Pancreas (tissue), 10 donors: ENCODE measurements at regions not wholly inside any gene's neighbourhood (a gene's known extent, or its start where the extent isn't known, plus 50 kb on each side); places are given as distances from the start of the nearest gene placed in this dataset.
A peak's percentile ranks its signal among the peaks of the same experiment; 100 is the strongest.

Experiments
- ATAC-seq, 4 donors: fragments of 200-7000 bp; cut with Tn5 transposase; one replicate each; pipeline versions ENCODE4 v1.8.0 to v1.9.1; 2020; ENCODE audit warnings: mild to moderate bottlenecking in 4 of 4, moderate library complexity in 4 of 4
- DNase-seq, 6 donors: peaks; one replicate each; pipeline ENCODE4 v3.0.0-alpha.2; 2020
- FAIRE-seq: peaks from 2 replicates; lab custom pipeline; 2012; peaks lifted over from hg19 to GRCh38; lab: Jason Lieb, UNC
- H3K27ac ChIP-seq, 4 donors: fragments of 200-600 bp; sonication (generic); 1 replicate in 3 of 4; 2 replicates in 1 of 4; pipeline versions ENCODE4 v1.5.0 to v1.8.0; 2020
- H3K27me3 ChIP-seq, 4 donors: fragments of 200-600 bp; one replicate each; pipeline ENCODE4 v1.8.0; 2021
- H3K36me3 ChIP-seq, 3 donors: fragments of 200-600 bp; sonication (generic) in 1 of 3; one replicate each; pipeline versions ENCODE4 v1.5.0 to v1.8.0; 2020 to 2021
- H3K4me1 ChIP-seq, 3 donors: fragments of 200-600 bp; one replicate each; pipeline ENCODE4 v1.8.0; 2021
- H3K4me3 ChIP-seq, 4 donors: fragments of 200-600 bp; sonication (generic) in 2 of 4; one replicate each; pipeline versions ENCODE4 v1.5.0 to v1.8.0; 2020 to 2021
- H3K9me3 ChIP-seq, 4 donors: fragments of 200-600 bp; one replicate each; pipeline ENCODE4 v1.8.0; 2021
- CTCF ChIP-seq, 4 donors: fragments of 200-600 bp; sonication (generic) in 3 of 4; IDR thresholded peaks; one replicate each; pipeline versions ENCODE4 v1.5.0 to v1.8.0; 2021; ENCODE audit warnings: antibody characterized with exemption in 4 of 4
- WGBS, 2 donors: extraction: QIAGEN DNeasy Blood & Tissue Kit; methylation state at CpG; one replicate each; pipeline ENCODE4 v1.1.7; 2013; 5-methylcytosine and 5-hydroxymethylcytosine counted together
- intact Hi-C, 3 donors: fragments of 100-400 bp; cut with DNase I; formaldehyde crosslinking; loops; one replicate each; pipeline versions ENCODE4 v1.11.1 to v1.14.2; 2022
- donor health status: healthy with polysubstance abuse.
- donor health status: DM: no; HTN: no; CAD: no; lungs with moderate emphysema.
- donor health status: DM: no; HTN: no; CAD: no.
- donor health status: control.
- donor health status: control.
- donor health status: Bipolar disorder and iron deficiency.
- donor health status: DM: yes; HTN: yes; CAD: no.
- donor health status: DM: no; HTN: no; CAD: no.
- donor health status: DM: no; HTN: no; CAD: no.
- donor health status: DM: yes; HTN: yes; CAD: no.

- H3K27me3 ChIP-seq = no peaks in the 10 kb centered on the region
- DNase-seq (peak in 1 of 6 donors; percentile 30), FAIRE-seq (no peak), ATAC-seq (no peak)
- H3K9me3 ChIP-seq = no peaks in the 10 kb centered on the region
- WGBS, 2 donors = 64 to 75% methylated on average over 10 of the region's 10 CpGs
- no peaks in the 10 kb centered on the region for H3K36me3 ChIP-seq
- no peak overlapping the region for H3K4me3 ChIP-seq
- H3K4me1 ChIP-seq = no peaks in the 10 kb centered on the region
- intact Hi-C loops = no loop called here
- H3K27ac ChIP-seq = no peak overlapping the region
- no peak for TF ChIP-seq CTCF (IDR thresholded peaks at IDR 0.05)
These were observed 125.1 kb upstream of the FGF3 start for GRCh38 chr11:69944146-69944795.

GRCh38 chr11:69945157-69945556, 125.9 kb upstream of the FGF3 start:
- no peak overlapping the region for H3K4me3 ChIP-seq
- H3K36me3 ChIP-seq = no peaks in the 10 kb centered on the region
- H3K9me3 ChIP-seq = no peaks in the 10 kb centered on the region
- intact Hi-C loops = no loop called here
- no peak overlapping the region for H3K27ac ChIP-seq
- WGBS, 2 donors = 39 to 72% methylated on average over 1 of the region's 1 CpG
- no peaks in the 10 kb centered on the region for H3K4me1 ChIP-seq
- no peak for TF ChIP-seq CTCF (IDR thresholded peaks at IDR 0.05)
- ATAC-seq = no peak
- DNase-seq = no peak
- H3K27me3 ChIP-seq = no peaks in the 10 kb centered on the region
- FAIRE-seq = no peak

- no peak for ATAC-seq
These were observed 128.0 kb upstream of the FGF3 start for GRCh38 chr11:69947059-69947792.

GRCh38 chr11:69947793-69948255, 128.6 kb upstream of the FGF3 start:
- ATAC-seq = no peak
- FAIRE-seq = no peak
- H3K9me3 ChIP-seq = no peaks in the 10 kb centered on the region
- no peaks in the 10 kb centered on the region for H3K27me3 ChIP-seq
- no peak for TF ChIP-seq CTCF (IDR thresholded peaks at IDR 0.05)
- H3K27ac ChIP-seq = peak overlapping the region in 2 of 4 donors; percentile 69 to 71
- intact Hi-C loops = no loop called here
- H3K4me3 ChIP-seq = no peak overlapping the region
- 78 to 87% methylated on average over 12 of the region's 12 CpGs for whole genome bisulfite sequencing, 2 donors
- DNase-seq = peak in 1 of 6 donors; percentile 50
- H3K4me1 ChIP-seq = no peaks in the 10 kb centered on the region
- no peaks in the 10 kb centered on the region for H3K36me3 ChIP-seq

More at GRCh38 chr11:69947059-69947792, 128.0 kb upstream of the FGF3 start:
- no peaks in the 10 kb centered on the region for H3K9me3 ChIP-seq
- H3K4me3 ChIP-seq = no peak overlapping the region
- H3K27me3 ChIP-seq = no peaks in the 10 kb centered on the region
- H3K36me3 ChIP-seq = no peaks in the 10 kb centered on the region
- intact Hi-C loops = no loop called here
- FAIRE-seq (peak; percentile 98), DNase-seq (peak in 1 of 6 donors; percentile 30)
- no peaks in the 10 kb centered on the region for H3K4me1 ChIP-seq
- TF ChIP-seq CTCF (IDR thresholded peaks at IDR 0.05) = no peak
- H3K27ac ChIP-seq = no peak overlapping the region
- WGBS, 2 donors = 83 to 86% methylated on average over 5 of the region's 5 CpGs
